ENCODE measurements at regions not wholly inside any gene's neighbourhood (a gene's known extent, or its start where the extent isn't known, plus 50 kb on each side); places are given as distances from the start of the nearest gene placed in this dataset.

GRCh38 chr2:71859211-71859847, 288.3 kb downstream of the CYP26B1 start:
- Histone ChIP-seq H3K4me3 (replicated peaks; ENCODE audit: insufficient read depth, low read length) (no peak overlapping the region), H3K27me3 (ENCODE audit: insufficient read depth, poor library complexity, severe bottlenecking) (no peaks in the 10 kb centered on the region), H3K27ac (replicated peaks) (no peak overlapping the region)
- no peak for DNase-seq (ENCODE audit: low read depth in 1 of 2, low spot score in 1 of 2)
- TF ChIP-seq SPI1 (IDR thresholded peaks at IDR 0.05; ENCODE audit: borderline replicate concordance, low read depth), result no peak
- TF ChIP-seq, protein P1, sequence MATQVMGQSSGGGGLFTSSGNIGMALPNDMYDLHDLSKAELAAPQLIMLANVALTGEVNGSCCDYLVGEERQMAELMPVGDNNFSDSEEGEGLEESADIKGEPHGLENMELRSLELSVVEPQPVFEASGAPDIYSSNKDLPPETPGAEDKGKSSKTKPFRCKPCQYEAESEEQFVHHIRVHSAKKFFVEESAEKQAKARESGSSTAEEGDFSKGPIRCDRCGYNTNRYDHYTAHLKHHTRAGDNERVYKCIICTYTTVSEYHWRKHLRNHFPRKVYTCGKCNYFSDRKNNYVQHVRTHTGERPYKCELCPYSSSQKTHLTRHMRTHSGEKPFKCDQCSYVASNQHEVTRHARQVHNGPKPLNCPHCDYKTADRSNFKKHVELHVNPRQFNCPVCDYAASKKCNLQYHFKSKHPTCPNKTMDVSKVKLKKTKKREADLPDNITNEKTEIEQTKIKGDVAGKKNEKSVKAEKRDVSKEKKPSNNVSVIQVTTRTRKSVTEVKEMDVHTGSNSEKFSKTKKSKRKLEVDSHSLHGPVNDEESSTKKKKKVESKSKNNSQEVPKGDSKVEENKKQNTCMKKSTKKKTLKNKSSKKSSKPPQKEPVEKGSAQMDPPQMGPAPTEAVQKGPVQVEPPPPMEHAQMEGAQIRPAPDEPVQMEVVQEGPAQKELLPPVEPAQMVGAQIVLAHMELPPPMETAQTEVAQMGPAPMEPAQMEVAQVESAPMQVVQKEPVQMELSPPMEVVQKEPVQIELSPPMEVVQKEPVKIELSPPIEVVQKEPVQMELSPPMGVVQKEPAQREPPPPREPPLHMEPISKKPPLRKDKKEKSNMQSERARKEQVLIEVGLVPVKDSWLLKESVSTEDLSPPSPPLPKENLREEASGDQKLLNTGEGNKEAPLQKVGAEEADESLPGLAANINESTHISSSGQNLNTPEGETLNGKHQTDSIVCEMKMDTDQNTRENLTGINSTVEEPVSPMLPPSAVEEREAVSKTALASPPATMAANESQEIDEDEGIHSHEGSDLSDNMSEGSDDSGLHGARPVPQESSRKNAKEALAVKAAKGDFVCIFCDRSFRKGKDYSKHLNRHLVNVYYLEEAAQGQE (IDR thresholded peaks at IDR 0.05; ENCODE audit: insufficient replicate concordance, low read depth), result no peak
- TF ChIP-seq GABPA (IDR thresholded peaks at IDR 0.05; ENCODE audit: low read depth), result no peak
- TF ChIP-seq POLR2AphosphoS5 (IDR thresholded peaks at IDR 0.05; ENCODE audit: low read depth), result no peak
- TF ChIP-seq CTCF (IDR thresholded peaks at IDR 0.05; ENCODE audit: insufficient read depth, low read length), result no peak

DNA sequence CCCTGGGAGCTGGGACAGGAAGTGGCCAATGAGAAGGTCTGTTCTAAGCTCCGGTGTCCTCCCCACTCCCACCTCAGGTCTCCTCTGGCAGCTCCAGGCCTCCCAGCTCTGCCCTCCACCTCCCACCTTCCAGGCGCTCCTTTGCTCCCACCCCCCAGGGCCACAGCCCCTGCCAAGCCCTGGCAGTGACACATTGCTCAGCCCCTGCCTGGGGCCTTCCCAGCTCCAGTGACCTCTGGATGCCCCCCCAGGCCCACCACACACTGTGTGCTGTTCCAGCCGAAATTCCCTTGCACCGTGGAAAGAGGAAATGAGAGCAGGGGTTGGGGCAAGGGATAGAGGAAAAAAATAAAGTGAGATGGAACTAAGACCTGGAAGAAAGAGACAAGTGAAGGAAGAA, 289.6 kb downstream of the CYP26B1 start:
- H3K27me3 ChIP-seq (ENCODE audit: insufficient read depth, poor library complexity, severe bottlenecking), result no peaks in the 10 kb centered on the region
- H3K27ac ChIP-seq (replicated peaks), result no peak overlapping the region
- TF ChIP-seq GABPA (IDR thresholded peaks at IDR 0.05; ENCODE audit: low read depth) (no peak), SPI1 (IDR thresholded peaks at IDR 0.05; ENCODE audit: borderline replicate concordance, low read depth) (no peak), CTCF (IDR thresholded peaks at IDR 0.05; ENCODE audit: insufficient read depth, low read length) (no peak), POLR2AphosphoS5 (IDR thresholded peaks at IDR 0.05; ENCODE audit: low read depth) (no peak)
- TF ChIP-seq, protein P1 (IDR thresholded peaks at IDR 0.05; ENCODE audit: insufficient replicate concordance, low read depth), result no peak

GRCh38 chr2:71857636-71858035, 290.0 kb downstream of the CYP26B1 start:
- no peak overlapping the region for H3K4me3 ChIP-seq (replicated peaks; ENCODE audit: insufficient read depth, low read length)
- H3K27me3 ChIP-seq (ENCODE audit: insufficient read depth, poor library complexity, severe bottlenecking), result no peaks in the 10 kb centered on the region
- DNase-seq (ENCODE audit: low read depth in 1 of 2, low spot score in 1 of 2), result no peak
- TF ChIP-seq SPI1 (IDR thresholded peaks at IDR 0.05; ENCODE audit: borderline replicate concordance, low read depth), result no peak
- TF ChIP-seq POLR2AphosphoS5 (IDR thresholded peaks at IDR 0.05; ENCODE audit: low read depth), result no peak
- TF ChIP-seq GABPA (IDR thresholded peaks at IDR 0.05; ENCODE audit: low read depth), result no peak
- no peak for TF ChIP-seq CTCF (IDR thresholded peaks at IDR 0.05; ENCODE audit: insufficient read depth, low read length)
- TF ChIP-seq, protein P1 (IDR thresholded peaks at IDR 0.05; ENCODE audit: insufficient replicate concordance, low read depth), result no peak
- H3K27ac ChIP-seq (replicated peaks), result no peak overlapping the region

More for the DNA sequence above, 289.6 kb downstream of the CYP26B1 start:
- no peak for DNase-seq (ENCODE audit: low read depth in 1 of 2, low spot score in 1 of 2)
- H3K4me3 ChIP-seq (replicated peaks; ENCODE audit: insufficient read depth, low read length), result no peak overlapping the region

Measured in HL-60 (cell line).